ENCODE measurements at regions not wholly inside any gene's neighbourhood (a gene's known extent, or its start where the extent isn't known, plus 50 kb on each side); places are given as distances from the start of the nearest gene placed in this dataset.

DNA sequence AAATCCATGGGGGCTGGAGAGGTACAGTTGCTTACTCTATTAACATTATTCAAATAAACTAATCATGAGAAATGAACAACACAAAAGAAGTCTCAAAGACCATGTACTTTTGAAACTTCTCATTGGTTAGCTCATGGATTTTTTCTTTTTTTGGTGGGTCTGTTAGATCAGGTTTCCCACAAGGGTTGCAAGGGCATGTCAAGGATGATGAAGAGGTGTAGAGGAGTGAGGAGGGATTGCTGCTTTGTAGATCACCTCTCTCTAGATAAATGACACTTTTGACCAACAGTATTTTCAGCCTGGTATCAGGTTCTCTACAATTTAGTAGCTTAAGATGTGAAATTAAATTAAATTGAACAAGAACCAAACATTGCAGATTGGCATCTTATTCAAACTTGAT, 417.9 kb upstream of the AGA start:
- Histone ChIP-seq H4K20me1 (ENCODE audit: insufficient read depth, low read length) (no peaks in the 10 kb centered on the region), H2AFZ (ENCODE audit: low read depth, low read length) (no peak overlapping the region), H3K4me3 (ENCODE audit: low read depth in 1 of 2, low read length in 2 of 2) (no peak overlapping the region), H3K27ac (ENCODE audit: low read length) (no peak overlapping the region), H3K9ac (ENCODE audit: low read depth, low read length) (no peak overlapping the region), H3K9me3 (ENCODE audit: insufficient read depth, low read length, severe bottlenecking) (no peaks in the 10 kb centered on the region), H3K36me3 (ENCODE audit: insufficient read depth, low read length) (no peaks in the 10 kb centered on the region), H3K79me2 (ENCODE audit: insufficient read depth, low read length) (no peaks in the 10 kb centered on the region), H3K27me3 (ENCODE audit: insufficient read depth, low read length, poor library complexity) (no peaks in the 10 kb centered on the region), H3K4me2 (ENCODE audit: insufficient read depth, low read length) (no peak overlapping the region), H3K4me1 (ENCODE audit: insufficient read depth, low read length) (no peaks in the 10 kb centered on the region)
- no peak for TF ChIP-seq EZH2 (IDR thresholded peaks at IDR 0.05; ENCODE audit: borderline replicate concordance, low read depth, low read length, severe bottlenecking)
- TF ChIP-seq, protein P1, sequence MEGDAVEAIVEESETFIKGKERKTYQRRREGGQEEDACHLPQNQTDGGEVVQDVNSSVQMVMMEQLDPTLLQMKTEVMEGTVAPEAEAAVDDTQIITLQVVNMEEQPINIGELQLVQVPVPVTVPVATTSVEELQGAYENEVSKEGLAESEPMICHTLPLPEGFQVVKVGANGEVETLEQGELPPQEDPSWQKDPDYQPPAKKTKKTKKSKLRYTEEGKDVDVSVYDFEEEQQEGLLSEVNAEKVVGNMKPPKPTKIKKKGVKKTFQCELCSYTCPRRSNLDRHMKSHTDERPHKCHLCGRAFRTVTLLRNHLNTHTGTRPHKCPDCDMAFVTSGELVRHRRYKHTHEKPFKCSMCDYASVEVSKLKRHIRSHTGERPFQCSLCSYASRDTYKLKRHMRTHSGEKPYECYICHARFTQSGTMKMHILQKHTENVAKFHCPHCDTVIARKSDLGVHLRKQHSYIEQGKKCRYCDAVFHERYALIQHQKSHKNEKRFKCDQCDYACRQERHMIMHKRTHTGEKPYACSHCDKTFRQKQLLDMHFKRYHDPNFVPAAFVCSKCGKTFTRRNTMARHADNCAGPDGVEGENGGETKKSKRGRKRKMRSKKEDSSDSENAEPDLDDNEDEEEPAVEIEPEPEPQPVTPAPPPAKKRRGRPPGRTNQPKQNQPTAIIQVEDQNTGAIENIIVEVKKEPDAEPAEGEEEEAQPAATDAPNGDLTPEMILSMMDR (IDR thresholded peaks at IDR 0.05; ENCODE audit: borderline replicate concordance, extremely low read depth, low read length, poor library complexity, severe bottlenecking): no peak
- no peak for DNase-seq
- ATAC-seq (ENCODE audit: insufficient read depth, low read depth): no peak

DNA sequence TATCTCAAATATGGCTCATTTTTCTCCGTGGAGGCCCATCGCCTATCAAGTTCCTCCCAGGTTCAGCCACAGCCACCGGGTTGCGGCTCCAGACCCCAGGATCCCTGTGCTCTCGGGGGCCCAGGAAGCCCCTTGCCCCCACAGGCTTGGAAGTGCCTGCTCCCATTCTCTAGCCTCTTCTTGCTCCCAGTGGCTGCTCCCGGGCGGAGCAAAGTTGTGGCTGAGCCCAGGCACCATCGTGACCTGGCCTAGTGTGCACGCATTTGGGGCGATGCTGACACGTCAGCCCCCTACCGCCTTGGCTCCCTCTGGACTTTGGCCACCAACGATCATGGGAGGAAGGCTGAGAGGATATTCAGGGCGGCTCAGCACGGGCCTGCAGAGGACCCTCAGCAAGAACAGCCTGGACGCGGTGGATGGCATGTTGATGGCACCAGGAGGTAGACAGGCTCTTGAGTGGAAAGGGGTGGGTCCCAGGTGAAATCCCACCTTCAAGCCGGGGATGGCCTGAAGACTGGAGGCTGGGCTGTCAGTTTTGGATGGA, 419.4 kb upstream of the AGA start:
- Histone ChIP-seq H3K27me3 (ENCODE audit: insufficient read depth, low read length, poor library complexity) (no peaks in the 10 kb centered on the region), H3K4me2 (ENCODE audit: insufficient read depth, low read length) (no peak overlapping the region), H3K36me3 (ENCODE audit: insufficient read depth, low read length) (no peaks in the 10 kb centered on the region), H3K27ac (ENCODE audit: low read length) (no peak overlapping the region), H3K4me1 (ENCODE audit: insufficient read depth, low read length) (no peaks in the 10 kb centered on the region), H4K20me1 (ENCODE audit: insufficient read depth, low read length) (no peaks in the 10 kb centered on the region), H3K4me3 (ENCODE audit: low read depth in 1 of 2, low read length in 2 of 2) (no peak overlapping the region), H3K9ac (ENCODE audit: low read depth, low read length) (no peak overlapping the region), H3K9me3 (ENCODE audit: insufficient read depth, low read length, severe bottlenecking) (no peaks in the 10 kb centered on the region), H2AFZ (ENCODE audit: low read depth, low read length) (no peak overlapping the region), H3K79me2 (ENCODE audit: insufficient read depth, low read length) (no peaks in the 10 kb centered on the region)
- TF ChIP-seq, protein P1 (IDR thresholded peaks at IDR 0.05; ENCODE audit: borderline replicate concordance, extremely low read depth, low read length, poor library complexity, severe bottlenecking): no peak
- no peak for TF ChIP-seq EZH2 (IDR thresholded peaks at IDR 0.05; ENCODE audit: borderline replicate concordance, low read depth, low read length, severe bottlenecking)
- no peak for ATAC-seq (ENCODE audit: insufficient read depth, low read depth)
- no peak for DNase-seq

DNA sequence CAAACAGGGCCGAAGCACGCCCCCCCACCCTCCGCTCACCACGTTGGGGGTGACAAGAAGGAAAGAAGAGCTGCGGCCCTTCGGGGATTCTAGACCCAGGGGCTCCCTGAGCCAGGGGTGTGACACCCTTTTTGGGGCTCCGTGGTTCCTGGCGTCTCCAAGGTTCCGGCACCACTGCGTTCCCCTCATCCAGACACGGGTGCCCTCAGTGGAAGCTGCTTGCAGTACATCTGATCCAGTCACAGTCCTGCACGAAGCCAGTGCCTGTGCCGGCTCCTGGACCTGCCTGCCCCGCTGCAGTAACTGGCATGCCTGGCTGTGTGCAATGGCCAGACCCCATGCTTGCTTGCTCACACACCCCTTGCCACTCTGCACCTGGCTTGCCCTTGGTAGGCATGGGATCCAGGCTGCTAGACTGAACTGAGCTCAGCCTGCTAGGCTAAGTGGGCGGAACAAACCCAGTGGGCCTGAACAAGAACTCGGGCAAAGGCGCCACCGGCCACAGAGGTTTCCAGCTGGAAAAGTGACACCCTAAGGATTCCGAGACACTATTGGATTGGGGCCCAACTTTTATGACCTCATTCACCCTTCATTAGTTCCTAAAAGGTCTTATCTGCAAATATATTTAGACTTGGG, 420.4 kb upstream of the AGA start:
- no peak for TF ChIP-seq EZH2 (IDR thresholded peaks at IDR 0.05; ENCODE audit: borderline replicate concordance, low read depth, low read length, severe bottlenecking)
- TF ChIP-seq, protein P1 (IDR thresholded peaks at IDR 0.05; ENCODE audit: borderline replicate concordance, extremely low read depth, low read length, poor library complexity, severe bottlenecking): no peak
- no peak for ATAC-seq (ENCODE audit: insufficient read depth, low read depth)
- H3K27me3 ChIP-seq (ENCODE audit: insufficient read depth, low read length, poor library complexity): no peaks in the 10 kb centered on the region

More for the DNA sequence above, 420.4 kb upstream of the AGA start:
- no peak for DNase-seq
- no peaks in the 10 kb centered on the region for H3K9me3 ChIP-seq (ENCODE audit: insufficient read depth, low read length, severe bottlenecking)
- no peak overlapping the region for H3K9ac ChIP-seq (ENCODE audit: low read depth, low read length)
- H2AFZ ChIP-seq (ENCODE audit: low read depth, low read length): no peak overlapping the region
- H3K4me1 ChIP-seq (ENCODE audit: insufficient read depth, low read length): no peaks in the 10 kb centered on the region
- H3K36me3 ChIP-seq (ENCODE audit: insufficient read depth, low read length): no peaks in the 10 kb centered on the region
- no peak overlapping the region for H3K27ac ChIP-seq (ENCODE audit: low read length)
- H3K4me3 ChIP-seq (ENCODE audit: low read depth in 1 of 2, low read length in 2 of 2): no peak overlapping the region
- no peak overlapping the region for H3K4me2 ChIP-seq (ENCODE audit: insufficient read depth, low read length)
- no peaks in the 10 kb centered on the region for H3K79me2 ChIP-seq (ENCODE audit: insufficient read depth, low read length)
- H4K20me1 ChIP-seq (ENCODE audit: insufficient read depth, low read length): no peaks in the 10 kb centered on the region
